B cell (primary cell): ENCODE measurements at regions not wholly inside any gene's neighbourhood (a gene's known extent, or its start where the extent isn't known, plus 50 kb on each side); places are given as distances from the start of the nearest gene placed in this dataset.

Experiments used
- ATAC-seq: fragments of 200-7000 bp; cut with Tn5 transposase; one replicate; pipeline ENCODE4 v1.10.0; 2021; ENCODE audit warnings: low read depth, mild to moderate bottlenecking, moderate number of reproducible peaks, moderate library complexity
- CTCF ChIA-PET: fragments of 350-600 bp; sonication (Branson Sonifier 250); formaldehyde crosslinking; loops from one replicate; lab custom pipeline; 2021; ENCODE audit warnings: antibody characterized with exemption, inconsistent platforms; lab: Charles Lee
- POLR2A ChIA-PET: fragments of 350-600 bp; sonication (Branson Sonifier 250); formaldehyde crosslinking; loops from one replicate; lab custom pipeline; 2021; ENCODE audit warnings: antibody characterized with exemption; lab: Charles Lee
- DNase-seq: peaks from one replicate; pipeline ENCODE4 v3.0.0; 2013
- H2AFZ ChIP-seq: 2 replicates; pipeline ENCODE4 v1.6.1; 2012; ENCODE audit warnings: mild to moderate bottlenecking, low read depth, low read length; ENCODE audit not compliant: insufficient read depth, poor library complexity, severe bottlenecking
- H3K27ac ChIP-seq, 2 donors: 1 replicate in 1 of 2; 2 replicates in 1 of 2; pipeline ENCODE4 v1.5.1; 2012 to 2013; ENCODE audit warnings: low read length in 2 of 2, mild to moderate bottlenecking in 2 of 2, moderate library complexity in 1 of 2
- H3K27me3 ChIP-seq, 4 experiments: fragments of 200-600 bp in 1 of 4; sonication (generic) in 1 of 4; replicated peaks in 1 of 4; 1 replicate in 2 of 4; 2 replicates in 2 of 4; pipeline versions ENCODE4 v1.6.1 to v1.7.0; 2013 to 2016; ENCODE audit warnings: low read length in 3 of 4, mild to moderate bottlenecking in 2 of 4, mixed read lengths in 1 of 4, moderate library complexity in 1 of 4; ENCODE audit not compliant: insufficient read depth in 4 of 4, control insufficient read depth in 3 of 4; ENCODE audit errors: control extremely low read depth in 1 of 4
- H3K36me3 ChIP-seq, 2 experiments: replicated peaks in 1 of 2; 1 replicate in 1 of 2; 2 replicates in 1 of 2; pipeline versions ENCODE4 v1.6.1 to v1.7.1; 2013; ENCODE audit warnings: low read length in 1 of 2; ENCODE audit not compliant: insufficient read depth in 2 of 2, control insufficient read depth in 1 of 2; ENCODE audit errors: control extremely low read depth in 1 of 2, extremely low read depth in 1 of 2
- H3K4me1 ChIP-seq, 2 donors: fragments of 200-600 bp in 1 of 2; sonication (generic) in 1 of 2; 1 replicate in 1 of 2; 2 replicates in 1 of 2; pipeline versions ENCODE4 v1.5.1 to v1.6.1; 2013 to 2017; ENCODE audit warnings: low read length in 2 of 2; ENCODE audit not compliant: control insufficient read depth in 2 of 2, insufficient read depth in 2 of 2
- H3K4me2 ChIP-seq: replicated peaks from 2 replicates; pipeline ENCODE3; 2012; ENCODE audit warnings: mild to moderate bottlenecking, low read depth, low read length; ENCODE audit not compliant: poor library complexity, severe bottlenecking
- H3K4me3 ChIP-seq, 5 experiments: fragments of 200-600 bp in 1 of 5; sonication (generic) in 1 of 5; 1 replicate in 3 of 5; 2 replicates in 2 of 5; pipeline versions ENCODE4 v1.5.1 to v1.7.0; 2011 to 2016; ENCODE audit warnings: low read length in 4 of 5, mild to moderate bottlenecking in 4 of 5, low read depth in 2 of 5, control low read depth in 1 of 5, moderate library complexity in 1 of 5; ENCODE audit not compliant: insufficient read depth in 1 of 5; ENCODE audit errors: control extremely low read depth in 1 of 5, extremely low read depth in 1 of 5
- H3K79me2 ChIP-seq: fragments of 200-600 bp; sonication (generic); one replicate; pipeline ENCODE4 v1.6.0; 2016; ENCODE audit warnings: low read length; ENCODE audit not compliant: control insufficient read depth, insufficient read depth
- H3K9ac ChIP-seq: fragments of 200-600 bp; sonication (generic); 2 replicates; pipeline ENCODE4 v1.6.1; 2017; ENCODE audit warnings: mild to moderate bottlenecking, low read length, moderate library complexity
- H3K9me3 ChIP-seq, 3 donors: one replicate each; pipeline versions ENCODE4 v1.6.1 to v1.7.1; 2013; ENCODE audit warnings: low read length in 2 of 3; ENCODE audit not compliant: control insufficient read depth in 2 of 3, insufficient read depth in 1 of 3; ENCODE audit errors: control extremely low read depth in 1 of 3
- H4K20me1 ChIP-seq: 2 replicates; pipeline ENCODE4 v1.6.0; 2012; ENCODE audit warnings: mild to moderate bottlenecking, low read length; ENCODE audit not compliant: insufficient read depth, control insufficient read depth, poor library complexity, severe bottlenecking
- H3K27ac Mint-ChIP-seq: one replicate; pipeline ENCODE4 v1.8.0; 2021; ENCODE audit warnings: mixed read lengths
- H3K27me3 Mint-ChIP-seq: one replicate; pipeline ENCODE4 v1.8.0; 2021; ENCODE audit warnings: mixed read lengths
- H3K4me1 Mint-ChIP-seq: one replicate; pipeline ENCODE4 v1.8.0; 2021; ENCODE audit warnings: mixed read lengths
- H3K4me3 Mint-ChIP-seq: one replicate; pipeline ENCODE4 v1.8.0; 2021; ENCODE audit warnings: mixed read lengths
- H3K9me3 Mint-ChIP-seq: one replicate; pipeline ENCODE4 v1.8.0; 2022; ENCODE audit warnings: mixed read lengths; ENCODE audit not compliant: insufficient read depth
- CTCF ChIP-seq: fragments of 200-600 bp; IDR thresholded peaks from one replicate; pipeline ENCODE4 v1.8.0; 2022; ENCODE audit warnings: antibody characterized with exemption, mild to moderate bottlenecking
- EZH2 ChIP-seq: IDR thresholded peaks from 2 replicates; pipeline ENCODE4 v1.6.1; 2012; ENCODE audit warnings: borderline replicate concordance, low read depth, mild to moderate bottlenecking, moderate library complexity, low read length; ENCODE audit not compliant: insufficient read depth, poor library complexity, severe bottlenecking
- WGBS: methylation state at CpG from one replicate; pipeline ENCODE4 v1.1.5; 2013; ENCODE audit warnings: missing lambda C conversion rate; ENCODE audit not compliant: insufficient coverage; 5-methylcytosine and 5-hydroxymethylcytosine counted together
- intact Hi-C: fragments of 100-400 bp; cut with micrococcal nuclease; formaldehyde crosslinking; loops from one replicate; pipeline ENCODE4 v1.10.0; 2022

- H3K79me2 ChIP-seq: no peaks in the 10 kb centered on the region
- CTCF ChIA-PET: no interaction called here
- no peak for DNase-seq
- no peak overlapping the region for H3K9ac ChIP-seq
- 88% methylated on average over 21 of the region's 22 CpGs for WGBS
- peaks cover 0 to 69% (median 20%) of the 10 kb centered on the region in 4 experiments for H3K27me3 ChIP-seq
- H3K36me3 ChIP-seq: no peaks in the 10 kb centered on the region
- POLR2A ChIA-PET: interaction anchor here (0.6 kb wide), 1 partner anchor 35 kb away, joined by 3 read pairs; no protein-coding TSS in a partner anchor
- H3K4me3 Mint-ChIP-seq: no peak overlapping the region
- intact Hi-C loops: no loop called here
- H3K4me1 Mint-ChIP-seq: peaks cover 61% of the 10 kb centered on the region
- H3K27ac ChIP-seq: no peak overlapping the region
- H3K27ac Mint-ChIP-seq: no peak overlapping the region
- peaks cover 4% of the 10 kb centered on the region for H3K9me3 Mint-ChIP-seq
- peak overlapping the region; percentile 60 for H3K4me2 ChIP-seq
- TF ChIP-seq EZH2: no peak
- H3K4me1 ChIP-seq: peaks cover 45 to 63% of the 10 kb centered on the region in 2 donors
- H3K4me3 ChIP-seq: no peak overlapping the region
- no peak for ATAC-seq
- H4K20me1 ChIP-seq: no peaks in the 10 kb centered on the region
- no peak overlapping the region for H2AFZ ChIP-seq
- H3K9me3 ChIP-seq: peaks cover 1 to 37% (median 6%) of the 10 kb centered on the region in 3 donors
- peaks cover 69% of the 10 kb centered on the region for H3K27me3 Mint-ChIP-seq
Observed at GRCh38 chr2:8573234-8573941, 108.5 kb upstream of the ID2 start.

GRCh38 chr2:8573942-8574195 lies 108.0 kb upstream of the ID2 start:
- Histone ChIP-seq H3K79me2 (no peaks in the 10 kb centered on the region), H3K4me2 (peak overlapping the region; percentile 60), H3K9me3 (peaks cover 0 to 42% (median 6%) of the 10 kb centered on the region in 3 donors), H3K4me3 (no peak overlapping the region), H3K27ac (no peak overlapping the region), H3K4me1 (peaks cover 50 to 68% of the 10 kb centered on the region in 2 donors), H4K20me1 (no peaks in the 10 kb centered on the region), H2AFZ (no peak overlapping the region), H3K9ac (no peak overlapping the region), H3K36me3 (no peaks in the 10 kb centered on the region), H3K27me3 (peaks cover 0 to 69% (median 20%) of the 10 kb centered on the region in 4 experiments)
- peak overlapping the region; percentile 76 for H3K4me3 Mint-ChIP-seq
- TF ChIP-seq CTCF: no peak
- no peak for TF ChIP-seq EZH2
- H3K27ac Mint-ChIP-seq: no peak overlapping the region
- ChIA-PET POLR2A (no interaction called here), CTCF (no interaction called here)
- 89% methylated on average over 9 of the region's 9 CpGs for WGBS
- DNase-seq (no peak), ATAC-seq (no peak)
- H3K9me3 Mint-ChIP-seq: peaks cover 4% of the 10 kb centered on the region
- H3K27me3 Mint-ChIP-seq: peaks cover 67% of the 10 kb centered on the region
- intact Hi-C loops: loop anchor here (2.0 kb wide), 1 partner anchor 97 kb away; no protein-coding TSS in a partner anchor
- peaks cover 66% of the 10 kb centered on the region for H3K4me1 Mint-ChIP-seq
